K562 (cell line): ENCODE measurements at regions not wholly inside any gene's neighbourhood (a gene's known extent, or its start where the extent isn't known, plus 50 kb on each side); places are given as distances from the start of the nearest gene placed in this dataset.

Source experiments
- HMG20A ChIP-seq: fragments of 450-650 bp; formaldehyde crosslinking; conservative IDR thresholded peaks from 2 replicates; pipeline ENCODE4 v1.4.0; 2020; ENCODE audit warnings: mild to moderate bottlenecking, mixed read lengths
- PHB2 ChIP-seq: fragments of 450-650 bp; IDR thresholded peaks from 2 replicates; pipeline ENCODE4 v1.6.1; 2017; ENCODE audit warnings: low read depth
- PRMT5 ChIP-seq: sonication (generic); formaldehyde crosslinking; IDR thresholded peaks from 2 replicates; pipeline ENCODE4 v1.5.0; 2020; ENCODE audit warnings: missing genetic modification reagents
- RFX5 ChIP-seq: IDR thresholded peaks from 2 replicates; pipeline ENCODE4 v1.6.1; 2011; ENCODE audit warnings: low read depth, mild to moderate bottlenecking, improper control_type of control experiment, low read length
- TAL1 ChIP-seq: fragments of 450-650 bp; IDR thresholded peaks from 2 replicates; pipeline ENCODE4 v1.6.1; 2016; ENCODE audit warnings: mild to moderate bottlenecking
- ZNF354B ChIP-seq: fragments of 250-450 bp; sonication (Bioruptor Pico); IDR thresholded peaks from 2 replicates; pipeline ENCODE4 v1.4.0; 2020
- ZNF644 ChIP-seq: fragments of 200-800 bp; sonication (Bioruptor generic); IDR thresholded peaks from 2 replicates; pipeline ENCODE4 v1.6.1; 2016; ENCODE audit warnings: low read depth, missing genetic modification characterization, missing compliant biosample characterization
- TF ChIP-seq, protein P1 (sequence below), 2 experiments: fragments of 450-650 bp in 1 of 2; IDR thresholded peaks; 2 replicates each; pipeline ENCODE4 v1.6.1; 2011 to 2017; ENCODE audit warnings: low read depth in 2 of 2, antibody characterized with exemption in 1 of 2, borderline replicate concordance in 1 of 2, low read length in 1 of 2, mild to moderate bottlenecking in 1 of 2, mixed read lengths in 1 of 2; ENCODE audit not compliant: control insufficient read depth in 1 of 2
- TF ChIP-seq, protein P2 (sequence below): IDR thresholded peaks from 3 replicates; pipeline ENCODE4 v1.6.1; 2011; ENCODE audit warnings: borderline replicate concordance, mild to moderate bottlenecking, moderate library complexity; ENCODE audit not compliant: insufficient read length; ENCODE audit errors: extremely low read depth
- TF ChIP-seq, protein P3 (sequence below): fragments of 450-650 bp; IDR thresholded peaks from 2 replicates; pipeline ENCODE4 v1.6.1; 2018; ENCODE audit warnings: mild to moderate bottlenecking, low read depth; ENCODE audit not compliant: partially characterized antibody
- TF ChIP-seq, protein P4 (sequence below): fragments of 450-650 bp; IDR thresholded peaks from 2 replicates; pipeline ENCODE4 v1.6.1; 2016; ENCODE audit warnings: missing biosample characterization, missing genetic modification characterization

DNA sequence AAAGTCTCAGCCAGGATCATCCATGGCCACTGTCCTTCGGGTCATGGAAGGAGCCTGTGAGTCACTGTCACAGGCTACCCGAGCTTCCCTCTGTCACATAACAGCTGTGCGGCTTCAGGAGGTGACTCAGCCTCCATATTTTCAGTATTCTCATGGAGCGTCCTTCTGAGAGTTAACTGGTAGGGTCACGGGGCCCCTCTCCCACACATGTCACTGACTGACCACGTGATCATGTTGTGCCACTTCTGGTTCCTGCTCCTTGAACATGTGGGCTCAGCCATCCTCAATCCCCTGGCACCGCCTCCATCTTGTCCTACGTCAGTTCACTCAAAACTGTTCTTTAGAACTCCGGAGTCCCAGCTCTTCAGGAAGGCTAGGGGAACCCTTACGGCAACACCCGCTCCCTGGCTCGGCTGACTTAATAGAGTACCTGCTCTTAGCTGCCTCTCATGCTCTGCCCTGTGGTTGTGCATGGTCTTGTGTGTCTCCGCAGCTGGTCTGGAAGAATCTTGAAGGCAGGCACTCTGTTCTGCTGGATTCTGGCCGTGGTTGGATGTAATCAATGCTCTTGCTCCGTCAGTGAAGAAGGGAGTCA, 182.8 kb downstream of the ICE1 start (continued):
- TF ChIP-seq, protein P1, sequence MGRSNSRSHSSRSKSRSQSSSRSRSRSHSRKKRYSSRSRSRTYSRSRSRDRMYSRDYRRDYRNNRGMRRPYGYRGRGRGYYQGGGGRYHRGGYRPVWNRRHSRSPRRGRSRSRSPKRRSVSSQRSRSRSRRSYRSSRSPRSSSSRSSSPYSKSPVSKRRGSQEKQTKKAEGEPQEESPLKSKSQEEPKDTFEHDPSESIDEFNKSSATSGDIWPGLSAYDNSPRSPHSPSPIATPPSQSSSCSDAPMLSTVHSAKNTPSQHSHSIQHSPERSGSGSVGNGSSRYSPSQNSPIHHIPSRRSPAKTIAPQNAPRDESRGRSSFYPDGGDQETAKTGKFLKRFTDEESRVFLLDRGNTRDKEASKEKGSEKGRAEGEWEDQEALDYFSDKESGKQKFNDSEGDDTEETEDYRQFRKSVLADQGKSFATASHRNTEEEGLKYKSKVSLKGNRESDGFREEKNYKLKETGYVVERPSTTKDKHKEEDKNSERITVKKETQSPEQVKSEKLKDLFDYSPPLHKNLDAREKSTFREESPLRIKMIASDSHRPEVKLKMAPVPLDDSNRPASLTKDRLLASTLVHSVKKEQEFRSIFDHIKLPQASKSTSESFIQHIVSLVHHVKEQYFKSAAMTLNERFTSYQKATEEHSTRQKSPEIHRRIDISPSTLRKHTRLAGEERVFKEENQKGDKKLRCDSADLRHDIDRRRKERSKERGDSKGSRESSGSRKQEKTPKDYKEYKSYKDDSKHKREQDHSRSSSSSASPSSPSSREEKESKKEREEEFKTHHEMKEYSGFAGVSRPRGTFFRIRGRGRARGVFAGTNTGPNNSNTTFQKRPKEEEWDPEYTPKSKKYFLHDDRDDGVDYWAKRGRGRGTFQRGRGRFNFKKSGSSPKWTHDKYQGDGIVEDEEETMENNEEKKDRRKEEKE (IDR thresholded peaks at IDR 0.05; ENCODE audit: borderline replicate concordance in 1 of 2, control insufficient read depth in 1 of 2, low read depth in 2 of 2, low read length in 1 of 2) = no peak
- TF ChIP-seq, protein P2, sequence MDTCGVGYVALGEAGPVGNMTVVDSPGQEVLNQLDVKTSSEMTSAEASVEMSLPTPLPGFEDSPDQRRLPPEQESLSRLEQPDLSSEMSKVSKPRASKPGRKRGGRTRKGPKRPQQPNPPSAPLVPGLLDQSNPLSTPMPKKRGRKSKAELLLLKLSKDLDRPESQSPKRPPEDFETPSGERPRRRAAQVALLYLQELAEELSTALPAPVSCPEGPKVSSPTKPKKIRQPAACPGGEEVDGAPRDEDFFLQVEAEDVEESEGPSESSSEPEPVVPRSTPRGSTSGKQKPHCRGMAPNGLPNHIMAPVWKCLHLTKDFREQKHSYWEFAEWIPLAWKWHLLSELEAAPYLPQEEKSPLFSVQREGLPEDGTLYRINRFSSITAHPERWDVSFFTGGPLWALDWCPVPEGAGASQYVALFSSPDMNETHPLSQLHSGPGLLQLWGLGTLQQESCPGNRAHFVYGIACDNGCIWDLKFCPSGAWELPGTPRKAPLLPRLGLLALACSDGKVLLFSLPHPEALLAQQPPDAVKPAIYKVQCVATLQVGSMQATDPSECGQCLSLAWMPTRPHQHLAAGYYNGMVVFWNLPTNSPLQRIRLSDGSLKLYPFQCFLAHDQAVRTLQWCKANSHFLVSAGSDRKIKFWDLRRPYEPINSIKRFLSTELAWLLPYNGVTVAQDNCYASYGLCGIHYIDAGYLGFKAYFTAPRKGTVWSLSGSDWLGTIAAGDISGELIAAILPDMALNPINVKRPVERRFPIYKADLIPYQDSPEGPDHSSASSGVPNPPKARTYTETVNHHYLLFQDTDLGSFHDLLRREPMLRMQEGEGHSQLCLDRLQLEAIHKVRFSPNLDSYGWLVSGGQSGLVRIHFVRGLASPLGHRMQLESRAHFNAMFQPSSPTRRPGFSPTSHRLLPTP = no peak
- TF ChIP-seq, protein P3, sequence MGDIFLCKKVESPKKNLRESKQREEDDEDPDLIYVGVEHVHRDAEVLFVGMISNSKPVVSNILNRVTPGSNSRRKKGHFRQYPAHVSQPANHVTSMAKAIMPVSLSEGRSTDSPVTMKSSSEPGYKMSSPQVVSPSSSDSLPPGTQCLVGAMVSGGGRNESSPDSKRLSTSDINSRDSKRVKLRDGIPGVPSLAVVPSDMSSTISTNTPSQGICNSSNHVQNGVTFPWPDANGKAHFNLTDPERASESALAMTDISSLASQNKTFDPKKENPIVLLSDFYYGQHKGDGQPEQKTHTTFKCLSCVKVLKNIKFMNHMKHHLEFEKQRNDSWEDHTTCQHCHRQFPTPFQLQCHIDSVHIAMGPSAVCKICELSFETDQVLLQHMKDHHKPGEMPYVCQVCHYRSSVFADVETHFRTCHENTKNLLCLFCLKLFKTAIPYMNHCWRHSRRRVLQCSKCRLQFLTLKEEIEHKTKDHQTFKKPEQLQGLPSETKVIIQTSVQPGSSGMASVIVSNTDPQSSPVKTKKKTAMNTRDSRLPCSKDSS = no peak
- no peak for TF ChIP-seq PHB2
- no peak for TF ChIP-seq TAL1
- TF ChIP-seq, protein P4, sequence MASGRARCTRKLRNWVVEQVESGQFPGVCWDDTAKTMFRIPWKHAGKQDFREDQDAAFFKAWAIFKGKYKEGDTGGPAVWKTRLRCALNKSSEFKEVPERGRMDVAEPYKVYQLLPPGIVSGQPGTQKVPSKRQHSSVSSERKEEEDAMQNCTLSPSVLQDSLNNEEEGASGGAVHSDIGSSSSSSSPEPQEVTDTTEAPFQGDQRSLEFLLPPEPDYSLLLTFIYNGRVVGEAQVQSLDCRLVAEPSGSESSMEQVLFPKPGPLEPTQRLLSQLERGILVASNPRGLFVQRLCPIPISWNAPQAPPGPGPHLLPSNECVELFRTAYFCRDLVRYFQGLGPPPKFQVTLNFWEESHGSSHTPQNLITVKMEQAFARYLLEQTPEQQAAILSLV = no peak
- no peak for TF ChIP-seq PRMT5
- no peak for TF ChIP-seq HMG20A
- TF ChIP-seq ZNF354B (CRISPR knock-in tag) = no peak
- TF ChIP-seq RFX5 = no peak
- TF ChIP-seq ZNF644 (tag) = no peak
